ENCODE measurements at regions not wholly inside any gene's neighbourhood (a gene's known extent, or its start where the extent isn't known, plus 50 kb on each side); places are given as distances from the start of the nearest gene placed in this dataset.

GRCh38 chr13:103663996-103664395 lies 597.8 kb upstream of the SLC10A2 start:
- TF ChIP-seq TAF1 (IDR thresholded peaks at IDR 0.05; ENCODE audit: low read depth) (no peak), RAD21 (IDR thresholded peaks at IDR 0.05; ENCODE audit: low read depth) (no peak), EP300 (IDR thresholded peaks at IDR 0.05; ENCODE audit: borderline replicate concordance) (no peak), ZBTB7A (IDR thresholded peaks at IDR 0.05; ENCODE audit: low read depth) (no peak), NFIC (IDR thresholded peaks at IDR 0.05) (no peak), USF1 (IDR thresholded peaks at IDR 0.05) (no peak), YY1 (IDR thresholded peaks at IDR 0.05; ENCODE audit: low read depth) (no peak), REST (IDR thresholded peaks at IDR 0.05; ENCODE audit: low read depth) (no peak), TCF12 (IDR thresholded peaks at IDR 0.05; ENCODE audit: low read depth) (no peak), TEAD4 (IDR thresholded peaks at IDR 0.05) (no peak), CREB1 (IDR thresholded peaks at IDR 0.05; ENCODE audit: low read depth) (no peak), CEBPB (IDR thresholded peaks at IDR 0.05) (no peak), EGR1 (IDR thresholded peaks at IDR 0.05) (no peak), FOXM1 (IDR thresholded peaks at IDR 0.05; ENCODE audit: borderline replicate concordance, low read depth) (no peak)
- TF ChIP-seq, protein P1, sequence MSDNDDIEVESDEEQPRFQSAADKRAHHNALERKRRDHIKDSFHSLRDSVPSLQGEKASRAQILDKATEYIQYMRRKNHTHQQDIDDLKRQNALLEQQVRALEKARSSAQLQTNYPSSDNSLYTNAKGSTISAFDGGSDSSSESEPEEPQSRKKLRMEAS (IDR thresholded peaks at IDR 0.05), result no peak

DNA sequence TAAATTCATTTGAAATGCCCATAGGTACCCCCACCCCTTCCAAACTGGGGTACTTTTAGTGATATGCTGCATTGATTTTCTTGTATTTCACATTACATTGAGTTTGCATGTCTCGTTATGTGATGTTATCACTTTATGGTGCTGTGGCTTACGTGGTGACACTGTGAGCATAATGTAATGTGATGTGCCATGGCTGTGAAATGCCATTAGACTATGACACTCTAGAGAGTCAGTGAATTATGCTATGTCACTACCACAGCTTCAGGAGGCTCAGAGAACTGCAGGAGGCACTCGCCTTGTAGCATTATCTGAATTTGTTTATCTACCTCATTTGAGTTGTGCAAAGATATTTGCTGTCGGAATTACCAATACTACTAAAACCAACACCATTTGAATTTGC lies 590.1 kb upstream of the SLC10A2 start:
- TF ChIP-seq FOXM1 (IDR thresholded peaks at IDR 0.05; ENCODE audit: borderline replicate concordance, low read depth) (no peak), TEAD4 (IDR thresholded peaks at IDR 0.05) (no peak), ZBTB7A (IDR thresholded peaks at IDR 0.05; ENCODE audit: low read depth) (no peak), TAF1 (IDR thresholded peaks at IDR 0.05; ENCODE audit: low read depth) (no peak), EGR1 (IDR thresholded peaks at IDR 0.05) (no peak), EP300 (IDR thresholded peaks at IDR 0.05; ENCODE audit: borderline replicate concordance) (no peak), USF1 (IDR thresholded peaks at IDR 0.05) (no peak), REST (IDR thresholded peaks at IDR 0.05; ENCODE audit: low read depth) (no peak), NFIC (IDR thresholded peaks at IDR 0.05) (no peak), RAD21 (IDR thresholded peaks at IDR 0.05; ENCODE audit: low read depth) (no peak), CREB1 (IDR thresholded peaks at IDR 0.05; ENCODE audit: low read depth) (no peak), TCF12 (IDR thresholded peaks at IDR 0.05; ENCODE audit: low read depth) (no peak), CEBPB (IDR thresholded peaks at IDR 0.05) (no peak)
- TF ChIP-seq, protein P1 (IDR thresholded peaks at IDR 0.05), result no peak

GRCh38 chr13:103640606-103641005 lies 574.4 kb upstream of the SLC10A2 start:
- no peak for TF ChIP-seq TCF12 (IDR thresholded peaks at IDR 0.05; ENCODE audit: low read depth)
- TF ChIP-seq CEBPB (IDR thresholded peaks at IDR 0.05), result no peak
- TF ChIP-seq RAD21 (IDR thresholded peaks at IDR 0.05; ENCODE audit: low read depth), result no peak
- no peak for TF ChIP-seq YY1 (IDR thresholded peaks at IDR 0.05; ENCODE audit: low read depth)
- no peak for TF ChIP-seq TEAD4 (IDR thresholded peaks at IDR 0.05)
- TF ChIP-seq EP300 (IDR thresholded peaks at IDR 0.05; ENCODE audit: borderline replicate concordance), result no peak
- TF ChIP-seq ZBTB7A (IDR thresholded peaks at IDR 0.05; ENCODE audit: low read depth), result no peak
- TF ChIP-seq FOXM1 (IDR thresholded peaks at IDR 0.05; ENCODE audit: borderline replicate concordance, low read depth), result no peak
- TF ChIP-seq TAF1 (IDR thresholded peaks at IDR 0.05; ENCODE audit: low read depth), result no peak
- no peak for TF ChIP-seq NFIC (IDR thresholded peaks at IDR 0.05)
- TF ChIP-seq EGR1 (IDR thresholded peaks at IDR 0.05), result no peak
- TF ChIP-seq CREB1 (IDR thresholded peaks at IDR 0.05; ENCODE audit: low read depth), result no peak
- TF ChIP-seq REST (IDR thresholded peaks at IDR 0.05; ENCODE audit: low read depth), result no peak
- TF ChIP-seq, protein P1 (IDR thresholded peaks at IDR 0.05), result no peak
- no peak for TF ChIP-seq USF1 (IDR thresholded peaks at IDR 0.05)
